ENCODE measurements at regions not wholly inside any gene's neighbourhood (a gene's known extent, or its start where the extent isn't known, plus 50 kb on each side); places are given as distances from the start of the nearest gene placed in this dataset.

DNA sequence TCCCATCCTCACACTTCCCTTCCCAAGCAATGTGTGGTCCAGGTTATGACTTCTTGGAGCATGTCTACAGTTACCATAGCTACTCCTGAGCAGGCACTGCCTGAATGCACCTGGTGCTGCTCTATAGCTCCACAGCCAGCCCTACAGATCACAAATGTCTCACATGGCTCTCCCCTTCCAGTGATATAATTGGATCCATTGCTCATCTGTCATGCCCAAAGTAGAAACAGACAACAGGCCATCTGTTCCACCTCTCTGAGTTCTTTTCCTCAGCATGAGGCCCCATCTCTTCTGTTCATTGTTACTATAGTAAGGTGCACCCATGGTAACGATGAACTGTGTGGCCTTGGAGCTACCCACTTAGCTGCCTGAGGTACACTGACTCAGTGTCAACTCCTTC is 320.3 kb upstream of the ZC3H12C start:
- TF ChIP-seq EZH2 (IDR thresholded peaks at IDR 0.05; ENCODE audit: borderline replicate concordance) = no peak
- TF ChIP-seq EZH2phosphoT487 (IDR thresholded peaks at IDR 0.05; ENCODE audit: low read depth, severe bottlenecking, unreplicated experiment) = no peak
- TF ChIP-seq, protein P1, sequence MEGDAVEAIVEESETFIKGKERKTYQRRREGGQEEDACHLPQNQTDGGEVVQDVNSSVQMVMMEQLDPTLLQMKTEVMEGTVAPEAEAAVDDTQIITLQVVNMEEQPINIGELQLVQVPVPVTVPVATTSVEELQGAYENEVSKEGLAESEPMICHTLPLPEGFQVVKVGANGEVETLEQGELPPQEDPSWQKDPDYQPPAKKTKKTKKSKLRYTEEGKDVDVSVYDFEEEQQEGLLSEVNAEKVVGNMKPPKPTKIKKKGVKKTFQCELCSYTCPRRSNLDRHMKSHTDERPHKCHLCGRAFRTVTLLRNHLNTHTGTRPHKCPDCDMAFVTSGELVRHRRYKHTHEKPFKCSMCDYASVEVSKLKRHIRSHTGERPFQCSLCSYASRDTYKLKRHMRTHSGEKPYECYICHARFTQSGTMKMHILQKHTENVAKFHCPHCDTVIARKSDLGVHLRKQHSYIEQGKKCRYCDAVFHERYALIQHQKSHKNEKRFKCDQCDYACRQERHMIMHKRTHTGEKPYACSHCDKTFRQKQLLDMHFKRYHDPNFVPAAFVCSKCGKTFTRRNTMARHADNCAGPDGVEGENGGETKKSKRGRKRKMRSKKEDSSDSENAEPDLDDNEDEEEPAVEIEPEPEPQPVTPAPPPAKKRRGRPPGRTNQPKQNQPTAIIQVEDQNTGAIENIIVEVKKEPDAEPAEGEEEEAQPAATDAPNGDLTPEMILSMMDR (IDR thresholded peaks at IDR 0.05; ENCODE audit: poor library complexity) = no peak
- Histone ChIP-seq H3K9me3 (ENCODE audit: low read depth) (no peaks in the 10 kb centered on the region), H3K4me2 (no peak overlapping the region), H3K9me2 (replicated peaks; ENCODE audit: insufficient read depth) (no peaks in the 10 kb centered on the region), H3K27me3 (no peaks in the 10 kb centered on the region), H4K20me1 (ENCODE audit: insufficient read depth, poor library complexity, severe bottlenecking) (no peaks in the 10 kb centered on the region), H3K4me1 (ENCODE audit: insufficient read depth) (no peaks in the 10 kb centered on the region), H3K27ac (no peak overlapping the region), H2AFZ (no peak overlapping the region), H3K4me3 (no peak overlapping the region), H3K79me2 (no peaks in the 10 kb centered on the region), H3K36me3 (replicated peaks; ENCODE audit: insufficient read depth, low read depth) (no peaks in the 10 kb centered on the region)
- DNase-seq (ENCODE audit: low spot score) = no peak
- WGBS (ENCODE audit: low lambda C conversion rate, missing lambda C conversion rate) = 80% methylated on average over 1 of the region's 1 CpG

DNA sequence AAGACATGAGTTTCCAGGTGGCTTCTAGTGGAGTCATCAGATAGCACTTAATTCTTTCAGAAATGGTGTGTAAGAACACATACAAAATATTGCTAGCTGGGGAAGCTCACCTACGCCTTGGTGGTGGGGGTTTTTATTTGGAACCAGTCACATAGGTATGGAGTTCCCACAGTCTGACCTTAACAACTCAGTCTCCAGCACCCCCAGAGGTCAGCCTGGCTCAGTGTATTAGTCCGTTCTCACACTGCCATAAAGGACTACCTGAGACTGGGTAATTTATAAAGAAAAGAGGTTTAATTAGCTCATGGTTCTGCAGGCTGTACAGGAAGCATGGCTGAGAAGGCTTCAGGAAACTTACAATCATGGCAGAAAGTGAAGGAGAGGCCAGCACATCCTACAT is 317.5 kb upstream of the ZC3H12C start:
- Histone ChIP-seq H3K9me2 (replicated peaks; ENCODE audit: insufficient read depth) (no peaks in the 10 kb centered on the region), H3K4me3 (no peak overlapping the region), H3K27ac (no peak overlapping the region), H4K20me1 (ENCODE audit: insufficient read depth, poor library complexity, severe bottlenecking) (no peaks in the 10 kb centered on the region), H3K4me1 (ENCODE audit: insufficient read depth) (no peaks in the 10 kb centered on the region), H3K9me3 (ENCODE audit: low read depth) (no peaks in the 10 kb centered on the region), H3K27me3 (no peaks in the 10 kb centered on the region), H3K36me3 (replicated peaks; ENCODE audit: insufficient read depth, low read depth) (no peaks in the 10 kb centered on the region), H3K4me2 (no peak overlapping the region), H2AFZ (no peak overlapping the region), H3K79me2 (no peaks in the 10 kb centered on the region)
- DNase-seq (ENCODE audit: low spot score) = no peak
- WGBS (ENCODE audit: low lambda C conversion rate, missing lambda C conversion rate) = 84% methylated on average over 2 of the region's 2 CpGs
- TF ChIP-seq EZH2 (IDR thresholded peaks at IDR 0.05; ENCODE audit: borderline replicate concordance) (no peak), EZH2phosphoT487 (IDR thresholded peaks at IDR 0.05; ENCODE audit: low read depth, severe bottlenecking, unreplicated experiment) (no peak)
- TF ChIP-seq, protein P1 (IDR thresholded peaks at IDR 0.05; ENCODE audit: poor library complexity) = no peak

DNA sequence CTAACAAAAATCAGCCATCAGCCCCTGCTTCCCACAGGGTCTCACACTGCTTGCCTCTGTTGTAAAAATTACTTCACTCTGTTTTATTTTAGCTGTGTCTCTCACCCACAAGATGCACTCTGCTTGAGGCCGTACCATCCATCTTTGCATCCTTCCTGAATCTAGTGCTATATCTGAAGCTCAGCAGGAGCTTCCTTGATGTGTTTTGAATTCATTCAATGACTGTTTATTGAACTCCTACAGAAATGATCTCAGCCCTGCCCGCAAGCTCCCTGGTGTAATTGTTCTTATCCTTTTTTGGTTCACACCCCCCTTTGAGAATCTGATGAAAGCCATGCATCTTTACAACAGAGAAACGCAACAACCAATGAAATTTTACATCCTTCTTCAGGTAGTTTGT is 310.2 kb upstream of the ZC3H12C start:
- Histone ChIP-seq H3K4me2 (no peak overlapping the region), H4K20me1 (ENCODE audit: insufficient read depth, poor library complexity, severe bottlenecking) (no peaks in the 10 kb centered on the region), H3K27me3 (no peaks in the 10 kb centered on the region), H3K9me2 (replicated peaks; ENCODE audit: insufficient read depth) (no peaks in the 10 kb centered on the region), H3K4me3 (no peak overlapping the region), H3K27ac (no peak overlapping the region), H3K36me3 (replicated peaks; ENCODE audit: insufficient read depth, low read depth) (no peaks in the 10 kb centered on the region), H3K9me3 (ENCODE audit: low read depth) (no peaks in the 10 kb centered on the region), H3K79me2 (no peaks in the 10 kb centered on the region), H2AFZ (no peak overlapping the region), H3K4me1 (ENCODE audit: insufficient read depth) (no peaks in the 10 kb centered on the region)
- TF ChIP-seq EZH2 (IDR thresholded peaks at IDR 0.05; ENCODE audit: borderline replicate concordance) (no peak), EZH2phosphoT487 (IDR thresholded peaks at IDR 0.05; ENCODE audit: low read depth, severe bottlenecking, unreplicated experiment) (no peak)
- TF ChIP-seq, protein P1 (IDR thresholded peaks at IDR 0.05; ENCODE audit: poor library complexity) = no peak
- 76% methylated on average over 3 of the region's 3 CpGs for WGBS (ENCODE audit: low lambda C conversion rate, missing lambda C conversion rate)
- no peak for DNase-seq (ENCODE audit: low spot score)

DNA sequence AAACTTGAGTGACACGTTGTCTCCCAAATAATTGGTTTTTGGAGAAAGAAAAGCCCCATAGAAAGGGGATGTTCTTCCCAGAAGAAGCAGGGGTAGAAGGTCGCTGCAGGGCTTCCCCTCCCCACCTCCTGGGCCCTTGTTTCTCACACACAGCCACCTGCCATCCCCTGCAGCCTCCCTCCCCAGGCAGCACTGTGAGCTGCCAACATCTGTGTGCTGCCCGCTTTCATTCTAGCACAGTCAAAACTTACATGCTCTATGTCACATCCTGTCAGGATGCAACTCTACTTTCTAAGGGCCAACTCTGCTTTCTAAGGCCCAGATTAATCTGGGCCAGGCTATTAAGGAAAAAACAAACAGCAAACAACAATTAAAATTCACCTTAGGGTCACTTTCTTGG is 309.4 kb upstream of the ZC3H12C start:
- TF ChIP-seq, protein P1 (IDR thresholded peaks at IDR 0.05; ENCODE audit: poor library complexity) = no peak
- no peak for TF ChIP-seq EZH2 (IDR thresholded peaks at IDR 0.05; ENCODE audit: borderline replicate concordance)
- no peak for TF ChIP-seq EZH2phosphoT487 (IDR thresholded peaks at IDR 0.05; ENCODE audit: low read depth, severe bottlenecking, unreplicated experiment)
- H3K4me1 ChIP-seq (ENCODE audit: insufficient read depth) = no peaks in the 10 kb centered on the region
- 85% methylated on average over 3 of the region's 3 CpGs for WGBS (ENCODE audit: low lambda C conversion rate, missing lambda C conversion rate)
- no peaks in the 10 kb centered on the region for H3K27me3 ChIP-seq
- H3K9me2 ChIP-seq (replicated peaks; ENCODE audit: insufficient read depth) = no peaks in the 10 kb centered on the region
- no peak overlapping the region for H2AFZ ChIP-seq
- H3K36me3 ChIP-seq (replicated peaks; ENCODE audit: insufficient read depth, low read depth) = no peaks in the 10 kb centered on the region
- no peaks in the 10 kb centered on the region for H4K20me1 ChIP-seq (ENCODE audit: insufficient read depth, poor library complexity, severe bottlenecking)
- no peaks in the 10 kb centered on the region for H3K9me3 ChIP-seq (ENCODE audit: low read depth)
- H3K4me3 ChIP-seq = no peak overlapping the region
- H3K27ac ChIP-seq = no peak overlapping the region
- no peak overlapping the region for H3K4me2 ChIP-seq
- no peaks in the 10 kb centered on the region for H3K79me2 ChIP-seq
- DNase-seq (ENCODE audit: low spot score) = no peak
